ENCODE measurements at regions not wholly inside any gene's neighbourhood (a gene's known extent, or its start where the extent isn't known, plus 50 kb on each side); places are given as distances from the start of the nearest gene placed in this dataset.

DNA sequence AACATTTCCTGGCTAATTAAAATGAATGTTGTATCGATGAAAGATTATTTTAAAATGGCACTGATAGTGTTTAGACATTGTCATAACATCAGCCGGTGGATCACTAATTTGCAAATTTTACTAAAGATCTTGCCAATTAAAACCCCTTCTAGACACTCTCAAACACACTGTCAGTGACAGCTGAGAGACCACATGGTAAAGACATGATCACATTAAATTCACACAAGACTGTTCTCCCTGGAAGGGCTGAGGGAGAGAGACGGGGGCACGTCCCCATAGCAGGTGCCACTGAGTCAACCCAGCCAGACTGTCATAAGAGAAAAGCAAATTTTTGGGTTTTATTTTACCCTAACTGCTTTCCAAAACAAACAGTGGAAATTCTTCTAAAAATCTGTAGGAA is 306.0 kb downstream of the TXNL1 start:
- Histone ChIP-seq H4K5ac (ENCODE audit: insufficient read length, low read depth, low read length) (no peak overlapping the region), H3K36me3 (ENCODE audit: control insufficient read depth in 2 of 4, insufficient read depth in 4 of 4, low read length in 3 of 4) (no peaks in the 10 kb centered on the region), H3K4ac (replicated peaks; ENCODE audit: insufficient read length, low read depth, low read length) (no peak overlapping the region), H2AK5ac (ENCODE audit: low read depth, low read length) (no peak overlapping the region), H2AFZ (ENCODE audit: low read length) (no peak overlapping the region), H3K9me3 (ENCODE audit: insufficient read depth in 2 of 2, low read depth in 1 of 2, low read length in 1 of 2) (no peaks in the 10 kb centered on the region), H3K23ac (ENCODE audit: insufficient read length) (no peak overlapping the region), H3K4me2 (ENCODE audit: insufficient read depth in 1 of 2, low read depth in 2 of 2, low read length in 2 of 2) (no peak overlapping the region), H3K79me1 (ENCODE audit: low read depth, low read length) (no peaks in the 10 kb centered on the region), H4K8ac (ENCODE audit: extremely low read depth, insufficient read depth, low read length) (no peak overlapping the region), H3K27ac (ENCODE audit: low read depth, low read length) (no peak overlapping the region), H2BK15ac (ENCODE audit: low read length) (no peak overlapping the region), H2BK120ac (replicated peaks; ENCODE audit: low read depth, low read length) (no peak overlapping the region), H3K56ac (replicated peaks; ENCODE audit: insufficient read length, low read depth, low read length) (no peak overlapping the region), H3K4me3 (ENCODE audit: extremely low read depth in 1 of 4, insufficient read depth in 2 of 4, low read depth in 3 of 4, low read length in 4 of 4) (no peak overlapping the region), H3K27me3 (replicated peaks in 1 of 4; ENCODE audit: control insufficient read depth in 3 of 4, extremely low read depth in 1 of 4, insufficient read depth in 3 of 4, low read length in 3 of 4) (no peaks in the 10 kb centered on the region), H3K79me2 (ENCODE audit: control insufficient read depth in 1 of 2, insufficient read depth in 2 of 2, low read length in 2 of 2) (no peaks in the 10 kb centered on the region), H3K4me1 (replicated peaks in 1 of 4; ENCODE audit: control insufficient read depth in 3 of 4, insufficient read depth in 4 of 4, low read length in 3 of 4) (no peaks in the 10 kb centered on the region), H3K14ac (ENCODE audit: insufficient read length) (no peak overlapping the region), H3K23me2 (ENCODE audit: low read depth, low read length) (no peaks in the 10 kb centered on the region), H4K20me1 (replicated peaks in 1 of 2; ENCODE audit: control insufficient read depth in 1 of 2, insufficient read depth in 2 of 2, low read length in 2 of 2) (no peaks in the 10 kb centered on the region), H3K9ac (replicated peaks in 1 of 4; ENCODE audit: extremely low read depth in 1 of 4, low read depth in 3 of 4, low read length in 3 of 4) (no peak overlapping the region), H4K91ac (replicated peaks; ENCODE audit: insufficient read length, low read length) (no peak overlapping the region), H3K18ac (ENCODE audit: extremely low read depth, low read length) (no peak overlapping the region), H2BK20ac (ENCODE audit: low read length) (no peak overlapping the region), H2BK12ac (ENCODE audit: low read depth, low read length) (no peak overlapping the region), H2BK5ac (ENCODE audit: low read depth, low read length) (no peak overlapping the region)
- DNase-seq (ENCODE audit: low read depth in 1 of 2, low spot score in 2 of 2) = no peak
- no peak for FAIRE-seq
- ChIA-PET POLR2A (ENCODE audit: partially characterized antibody) (no interaction called here), CTCF (ENCODE audit: partially characterized antibody) (interaction anchor here (1.0 to 1.2 kb wide), 2 partner anchors 85 to 244 kb away, joined by 3 to 4 read pairs; no protein-coding TSS in a partner anchor)
- 96% methylated on average over 4 of the region's 4 CpGs; no CpG with 5 or more reads in 1 of the 2 experiments for WGBS, 2 experiments (ENCODE audit: extremely low coverage in 1 of 2, insufficient coverage in 1 of 2, insufficient read length in 1 of 2, insufficient replicate concordance in 2 of 2, low coverage in 1 of 2, low lambda C conversion rate in 2 of 2, missing lambda C conversion rate in 1 of 2)
- no peak for TF ChIP-seq SUZ12 (IDR thresholded peaks at IDR 0.05; ENCODE audit: low read length)
- TF ChIP-seq, protein P1, sequence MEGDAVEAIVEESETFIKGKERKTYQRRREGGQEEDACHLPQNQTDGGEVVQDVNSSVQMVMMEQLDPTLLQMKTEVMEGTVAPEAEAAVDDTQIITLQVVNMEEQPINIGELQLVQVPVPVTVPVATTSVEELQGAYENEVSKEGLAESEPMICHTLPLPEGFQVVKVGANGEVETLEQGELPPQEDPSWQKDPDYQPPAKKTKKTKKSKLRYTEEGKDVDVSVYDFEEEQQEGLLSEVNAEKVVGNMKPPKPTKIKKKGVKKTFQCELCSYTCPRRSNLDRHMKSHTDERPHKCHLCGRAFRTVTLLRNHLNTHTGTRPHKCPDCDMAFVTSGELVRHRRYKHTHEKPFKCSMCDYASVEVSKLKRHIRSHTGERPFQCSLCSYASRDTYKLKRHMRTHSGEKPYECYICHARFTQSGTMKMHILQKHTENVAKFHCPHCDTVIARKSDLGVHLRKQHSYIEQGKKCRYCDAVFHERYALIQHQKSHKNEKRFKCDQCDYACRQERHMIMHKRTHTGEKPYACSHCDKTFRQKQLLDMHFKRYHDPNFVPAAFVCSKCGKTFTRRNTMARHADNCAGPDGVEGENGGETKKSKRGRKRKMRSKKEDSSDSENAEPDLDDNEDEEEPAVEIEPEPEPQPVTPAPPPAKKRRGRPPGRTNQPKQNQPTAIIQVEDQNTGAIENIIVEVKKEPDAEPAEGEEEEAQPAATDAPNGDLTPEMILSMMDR (IDR thresholded peaks at IDR 0.05; ENCODE audit: control extremely low read depth in 1 of 3, insufficient read depth in 1 of 3, low read depth in 1 of 3, low read length in 3 of 3) = no peak
- no peak for TF ChIP-seq POLR2A (IDR thresholded peaks at IDR 0.05; ENCODE audit: control extremely low read depth in 1 of 2, low read depth in 2 of 2, low read length in 2 of 2)
- TF ChIP-seq POLR2AphosphoS5 (IDR thresholded peaks at IDR 0.05; ENCODE audit: low read depth, low read length) = no peak

All from H1 (cell line).